Lung (tissue), 11 donors: ENCODE measurements at regions not wholly inside any gene's neighbourhood (a gene's known extent, or its start where the extent isn't known, plus 50 kb on each side); places are given as distances from the start of the nearest gene placed in this dataset.

Experiments used
- ATAC-seq: fragments of 200-7000 bp; cut with Tn5 transposase; one replicate; pipeline ENCODE4 v1.9.1; 2020; ENCODE audit warnings: moderate number of reproducible peaks; ENCODE audit not compliant: insufficient read depth, low FRiP score
- DNase-seq, 3 donors: peaks; one replicate each; pipeline ENCODE4 v3.0.0-alpha.2; 2013 to 2017
- H3K27ac ChIP-seq, 2 donors: one replicate each; pipeline ENCODE4 v1.5.1; 2013; ENCODE audit warnings: mild to moderate bottlenecking in 2 of 2, moderate library complexity in 2 of 2, control low read depth in 1 of 2, inconsistent platforms in 1 of 2, low read depth in 1 of 2, low read length in 1 of 2
- H3K27me3 ChIP-seq, 3 donors: one replicate each; pipeline ENCODE4 v1.5.1; 2013; ENCODE audit warnings: low read length in 2 of 3; ENCODE audit not compliant: control insufficient read depth in 3 of 3, insufficient read depth in 3 of 3
- H3K36me3 ChIP-seq, 4 donors: one replicate each; pipeline ENCODE4 v1.5.1; 2013; ENCODE audit warnings: low read length in 4 of 4, mild to moderate bottlenecking in 1 of 4, moderate library complexity in 1 of 4; ENCODE audit not compliant: control insufficient read depth in 4 of 4, insufficient read depth in 4 of 4
- H3K4me1 ChIP-seq, 5 donors: one replicate each; pipeline ENCODE4 v1.5.1; 2013; ENCODE audit warnings: low read length in 5 of 5, mild to moderate bottlenecking in 2 of 5, moderate library complexity in 1 of 5; ENCODE audit not compliant: control insufficient read depth in 5 of 5, insufficient read depth in 5 of 5
- H3K4me3 ChIP-seq: one replicate; pipeline ENCODE4 v1.5.1; 2013; ENCODE audit warnings: mild to moderate bottlenecking, control low read depth, moderate library complexity
- H3K9ac ChIP-seq, 2 donors: one replicate each; pipeline ENCODE4 v1.5.1; 2013; ENCODE audit warnings: low read length in 2 of 2, control low read depth in 1 of 2; ENCODE audit not compliant: insufficient read depth in 1 of 2
- H3K9me3 ChIP-seq, 4 donors: one replicate each; pipeline ENCODE4 v1.5.1; 2013; ENCODE audit warnings: low read length in 3 of 4, mild to moderate bottlenecking in 1 of 4, moderate library complexity in 1 of 4; ENCODE audit not compliant: control insufficient read depth in 4 of 4, insufficient read depth in 3 of 4
- CTCF ChIP-seq: IDR thresholded peaks from 2 replicates; pipeline ENCODE4 v1.5.1; 2012; ENCODE audit warnings: mild to moderate bottlenecking; ENCODE audit errors: control extremely low read depth, extremely low read depth
- WGBS, 2 donors: extraction: QIAGEN DNeasy Blood & Tissue Kit; methylation state at CpG; one replicate each; pipeline ENCODE4 v1.1.7; 2013; 5-methylcytosine and 5-hydroxymethylcytosine counted together
- donor health status: control.
- donor health status: control.
- donor health status: Bipolar disorder and iron deficiency.
- donor health status: healthy.
- donor health status: DM: yes; HTN: yes; CAD: no.

DNA sequence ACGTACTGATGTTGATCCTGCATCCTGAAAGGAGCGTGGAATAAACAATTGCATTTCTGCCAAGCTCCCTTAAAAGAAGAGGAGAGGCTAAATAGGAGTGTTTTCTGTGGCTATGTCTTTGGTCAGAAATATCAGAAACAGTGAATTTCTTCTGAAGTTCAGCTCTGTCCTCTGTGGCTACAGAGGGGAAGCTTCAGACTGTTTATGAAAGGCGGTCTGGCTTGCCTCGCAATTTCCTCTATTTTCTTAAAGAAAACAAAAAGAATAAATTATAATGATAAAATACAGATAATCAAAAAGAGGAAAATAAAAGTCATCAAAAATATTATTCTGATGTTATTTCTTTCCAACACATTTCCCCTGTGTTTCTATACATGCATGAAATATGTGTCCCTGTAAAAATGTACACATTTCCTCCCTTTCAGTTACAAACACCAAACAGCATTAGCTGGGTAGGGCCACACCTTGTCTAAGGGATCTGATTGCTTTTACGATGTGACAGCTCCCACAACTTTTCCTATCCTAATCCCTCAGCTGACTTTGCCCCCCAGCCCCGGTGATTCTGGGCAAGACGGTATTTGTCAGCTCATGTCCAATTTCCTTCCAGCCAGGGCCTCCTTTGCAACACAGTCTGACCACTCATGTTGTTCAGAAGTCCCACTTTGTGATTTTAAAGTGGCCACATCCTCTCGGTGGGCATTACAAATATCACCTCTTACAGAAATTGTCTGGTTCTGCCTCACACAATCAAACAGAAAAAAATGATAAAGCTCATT lies 439.0 kb downstream of the HS3ST3B1 start:
- no peaks in the 10 kb centered on the region for H3K27me3 ChIP-seq
- no peaks in the 10 kb centered on the region for H3K36me3 ChIP-seq
- TF ChIP-seq CTCF, result no peak
- ATAC-seq (no peak), DNase-seq (no peak)
- H3K9ac ChIP-seq, result no peak overlapping the region
- no peak overlapping the region for H3K4me3 ChIP-seq
- no peaks in the 10 kb centered on the region for H3K4me1 ChIP-seq
- no peak overlapping the region for H3K27ac ChIP-seq
- peaks cover 0 to 2% (median 0%) of the 10 kb centered on the region in 4 donors for H3K9me3 ChIP-seq
- WGBS, 2 donors, result 35 to 52% methylated on average over 8 of the region's 8 CpGs

GRCh38 chr17:14738652-14738988 lies 437.7 kb downstream of the HS3ST3B1 start:
- peak; percentile 16 for ATAC-seq
- Histone ChIP-seq H3K9ac (no peak overlapping the region), H3K4me3 (no peak overlapping the region), H3K27me3 (no peaks in the 10 kb centered on the region), H3K4me1 (no peaks in the 10 kb centered on the region), H3K9me3 (no peaks in the 10 kb centered on the region), H3K27ac (no peak overlapping the region), H3K36me3 (no peaks in the 10 kb centered on the region)
- no peak for DNase-seq
- no peak for TF ChIP-seq CTCF
- 76 to 80% methylated on average over 7 of the region's 7 CpGs for WGBS, 2 donors

DNA sequence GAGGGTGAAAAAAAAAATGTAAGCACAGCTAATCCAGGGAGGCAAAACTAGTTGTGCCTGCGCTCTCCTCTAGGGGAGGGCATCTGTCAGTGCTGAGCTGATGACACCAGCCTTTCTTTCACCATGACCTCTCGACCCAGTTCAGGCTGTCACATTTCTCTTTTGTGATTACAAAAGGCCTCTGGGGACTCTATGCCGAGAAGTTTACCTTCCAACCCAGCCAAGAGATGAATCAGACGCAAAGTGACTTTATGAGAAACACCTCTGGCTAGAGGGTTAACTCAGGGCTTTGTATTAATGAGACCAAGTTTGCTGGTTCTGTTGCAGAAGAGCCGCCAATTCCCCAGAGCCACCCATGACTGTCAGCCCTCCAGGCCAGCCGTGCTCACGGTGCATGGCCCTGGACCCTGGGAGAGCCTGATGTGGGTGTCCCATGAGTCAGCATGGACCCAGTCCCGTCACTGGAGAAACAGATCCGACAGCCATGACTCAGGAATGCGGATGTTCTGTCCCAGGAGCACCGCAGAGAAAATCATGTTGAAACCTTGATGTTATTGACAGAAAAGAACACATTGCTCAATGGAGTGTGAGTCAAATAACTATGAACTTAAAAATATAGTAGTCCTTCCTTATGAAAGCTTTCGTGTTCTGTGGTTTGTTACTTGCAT lies 437.2 kb downstream of the HS3ST3B1 start:
- DNase-seq (no peak), ATAC-seq (peak; percentile 87)
- H3K9me3 ChIP-seq, result no peaks in the 10 kb centered on the region
- H3K4me1 ChIP-seq, result no peaks in the 10 kb centered on the region
- no peaks in the 10 kb centered on the region for H3K36me3 ChIP-seq
- H3K9ac ChIP-seq, result no peak overlapping the region
- H3K27me3 ChIP-seq, result no peaks in the 10 kb centered on the region
- H3K27ac ChIP-seq, result peak overlapping the region in 1 of 2 donors; percentile 80
- 26 to 47% methylated on average over 12 of the region's 12 CpGs for WGBS, 2 donors
- H3K4me3 ChIP-seq, result no peak overlapping the region
- TF ChIP-seq CTCF, result no peak
